Stimulated activated CD8-positive, alpha-beta memory T cell treated with anti-CD3 and anti-CD28 coated beads, Interleukin-7, amount 100 ng/mL, for 48 hours (primary cell): ENCODE measurements at regions not wholly inside any gene's neighbourhood (a gene's known extent, or its start where the extent isn't known, plus 50 kb on each side); places are given as distances from the start of the nearest gene placed in this dataset.

Experiments
- DNase-seq, 2 donors: peaks; one replicate each; pipeline ENCODE4 v3.0.0-alpha.2; 2020; ENCODE audit warnings: low read depth in 1 of 2; ENCODE audit errors: extremely low read depth in 1 of 2

DNA sequence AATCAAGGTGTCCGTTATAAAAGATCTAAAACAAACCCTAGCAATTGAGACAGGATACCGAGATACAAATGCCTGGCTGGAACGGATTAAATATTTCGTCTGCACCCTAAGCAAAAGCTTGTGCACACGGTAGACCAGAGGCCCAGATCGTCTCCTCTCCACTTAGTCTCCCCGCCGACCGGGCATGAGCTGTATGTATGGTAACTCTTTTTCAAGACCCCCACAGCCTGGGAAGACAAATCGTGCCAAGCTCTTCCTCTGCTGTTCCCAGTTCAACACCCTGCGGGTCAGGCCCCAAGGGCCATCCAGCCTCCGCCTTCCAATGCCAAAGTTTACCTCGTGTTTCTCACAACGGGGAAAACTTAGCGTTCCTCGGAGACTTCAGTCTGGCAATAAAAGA, 285.7 kb upstream of the GALNT17 start:
- no peak for DNase-seq

DNA sequence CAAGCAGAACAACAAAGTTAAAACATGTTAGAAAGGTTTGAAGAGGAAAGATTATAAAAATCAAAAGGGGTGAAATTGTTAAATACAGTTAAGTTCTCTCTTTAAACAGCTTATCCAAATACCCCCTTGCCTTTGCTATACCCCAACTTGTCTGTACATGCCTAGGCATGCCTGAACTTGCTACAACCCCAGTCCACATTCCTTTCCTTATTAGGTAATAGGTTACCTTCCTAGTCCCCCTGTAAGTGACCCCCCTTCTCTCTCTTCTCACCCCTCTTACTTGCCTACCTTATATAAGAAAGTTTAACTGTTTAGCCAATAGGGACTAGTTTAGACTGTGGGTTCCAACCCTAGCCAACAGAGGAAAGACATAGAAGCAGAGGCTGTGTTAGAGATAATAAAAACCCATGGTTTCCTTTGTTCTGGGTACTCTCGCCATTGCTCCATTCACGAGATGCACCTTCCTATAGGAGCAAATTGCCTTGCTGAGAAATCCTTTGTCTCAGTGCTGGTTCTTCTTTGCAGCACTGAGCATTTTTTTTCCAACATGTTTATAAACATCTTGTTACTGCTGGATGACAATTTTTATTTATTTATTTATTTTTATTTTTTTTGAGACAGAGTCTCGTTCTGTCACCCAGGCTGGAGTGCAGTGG, 282.2 kb upstream of the GALNT17 start:
- no peak for DNase-seq

DNA sequence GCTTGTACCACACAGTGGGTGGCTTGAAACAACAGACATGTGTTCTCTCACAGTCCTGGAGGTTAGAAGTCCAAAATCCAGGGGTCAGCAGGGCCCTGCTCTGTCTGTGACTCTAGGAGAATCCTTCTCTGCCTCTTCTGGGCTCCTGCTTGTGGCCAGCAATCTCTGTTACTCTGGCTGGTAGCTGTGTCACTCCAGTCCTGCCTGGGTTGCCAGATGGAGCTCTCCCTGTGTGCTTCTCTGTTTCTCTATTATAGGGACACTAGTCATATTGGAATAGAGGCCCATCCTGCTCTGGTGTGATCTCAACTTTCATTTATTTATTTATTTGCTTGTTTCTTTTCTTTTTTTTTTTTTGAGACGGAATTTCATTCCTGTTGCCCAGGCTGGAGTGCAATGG, 276.6 kb upstream of the GALNT17 start:
- no peak for DNase-seq

GRCh38 chr7:70856901-70857630, 274.9 kb upstream of the GALNT17 start:
- peak; percentile 22 to 34 for DNase-seq

GRCh38 chr7:70857793-70858545, 274.0 kb upstream of the GALNT17 start:
- no peak for DNase-seq

- DNase-seq, result no peak
These were observed 264.4 kb upstream of the GALNT17 start for GRCh38 chr7:70867513-70867912.

- no peak for DNase-seq
These were observed 261.6 kb upstream of the GALNT17 start for GRCh38 chr7:70870349-70870748.

GRCh38 chr7:70872188-70872587, 259.8 kb upstream of the GALNT17 start:
- no peak for DNase-seq

- DNase-seq, result no peak
These were observed 250.6 kb upstream of the GALNT17 start for GRCh38 chr7:70881167-70881847.

GRCh38 chr7:70883750-70884439, 248.0 kb upstream of the GALNT17 start:
- DNase-seq, result no peak

GRCh38 chr7:70884440-70884764, 247.5 kb upstream of the GALNT17 start:
- no peak for DNase-seq

GRCh38 chr7:70884809-70885208, 247.1 kb upstream of the GALNT17 start:
- DNase-seq, result no peak

DNA sequence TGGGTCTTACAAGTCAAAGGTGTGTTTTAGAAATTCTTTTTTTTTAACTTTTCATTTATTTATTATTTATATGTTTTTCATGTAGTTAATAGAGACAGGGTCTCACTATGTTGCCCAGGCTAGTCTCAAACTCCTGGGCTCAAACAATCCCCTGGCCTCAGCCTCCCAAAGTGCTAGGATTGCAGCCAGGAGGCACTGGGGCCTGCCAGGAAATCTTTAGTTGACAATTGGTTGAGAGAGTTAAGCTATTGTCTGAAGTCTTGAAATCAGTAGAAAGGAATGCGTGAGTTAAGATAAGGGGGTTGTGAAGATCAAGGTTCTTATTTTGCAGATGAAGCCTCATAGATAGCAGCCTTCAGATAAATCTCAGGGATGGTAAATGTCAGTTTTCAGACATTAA, 245.4 kb upstream of the GALNT17 start:
- DNase-seq, result no peak

- DNase-seq, result no peak
These were observed 244.8 kb upstream of the GALNT17 start for GRCh38 chr7:70887186-70887585.

GRCh38 chr7:70890147-70890969, 241.6 kb upstream of the GALNT17 start:
- no peak for DNase-seq

DNA sequence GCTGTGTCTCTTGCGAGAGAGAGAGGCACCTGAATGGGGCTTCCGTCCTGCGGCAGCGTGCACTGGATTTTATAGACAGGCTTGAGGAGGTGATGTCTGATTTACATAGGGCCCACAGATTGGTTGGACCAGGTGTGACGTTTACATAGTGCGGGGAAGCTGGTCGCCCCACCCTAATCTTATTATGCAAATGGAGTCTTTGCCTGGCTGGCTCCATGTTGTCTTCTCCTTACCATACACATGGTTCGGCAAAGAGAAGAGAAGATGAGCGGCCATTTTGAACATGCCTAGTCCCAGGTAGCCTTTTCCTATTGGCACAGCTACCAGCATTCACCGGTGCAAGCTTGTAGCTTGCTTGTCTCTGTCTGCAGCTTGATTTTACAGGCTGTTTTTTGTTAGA, 238.5 kb upstream of the GALNT17 start:
- no peak for DNase-seq

GRCh38 chr7:70893971-70894715, 237.8 kb upstream of the GALNT17 start:
- DNase-seq, result no peak

- DNase-seq, result no peak
These were observed 237.1 kb upstream of the GALNT17 start for GRCh38 chr7:70894799-70895198.
